Embryonic facial prominence (tissue), 1 donor: ENCODE measurements at regions not wholly inside any gene's neighbourhood (a gene's known extent, or its start where the extent isn't known, plus 50 kb on each side); places are given as distances from the start of the nearest gene placed in this dataset.
A peak's percentile ranks its signal among the peaks of the same experiment; 100 is the strongest.

Experiments
- DNase-seq: peaks from one replicate; pipeline ENCODE4 v3.0.0-alpha.2; 2016; ENCODE audit errors: extremely low spot score

DNA sequence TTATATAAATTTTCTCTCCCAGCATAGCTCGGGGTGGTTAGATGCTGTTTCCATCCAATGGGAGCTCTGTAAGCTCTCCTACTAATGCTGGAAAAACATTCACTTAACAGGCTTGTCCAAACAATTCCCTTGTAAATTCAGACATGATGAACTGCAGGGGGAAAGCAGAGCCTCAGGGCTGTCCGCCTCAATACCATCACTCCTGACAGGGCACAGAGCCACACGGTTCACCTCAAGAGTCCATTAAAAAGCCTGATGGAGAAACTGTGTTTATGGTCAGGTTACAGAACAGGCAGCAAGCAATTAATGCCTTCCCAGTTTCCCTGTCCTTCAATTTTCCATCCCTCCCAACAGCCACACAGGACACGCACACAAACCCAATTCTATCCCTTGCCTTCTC, 171.0 kb downstream of the BRINP2 start:
- no peak for DNase-seq

DNA sequence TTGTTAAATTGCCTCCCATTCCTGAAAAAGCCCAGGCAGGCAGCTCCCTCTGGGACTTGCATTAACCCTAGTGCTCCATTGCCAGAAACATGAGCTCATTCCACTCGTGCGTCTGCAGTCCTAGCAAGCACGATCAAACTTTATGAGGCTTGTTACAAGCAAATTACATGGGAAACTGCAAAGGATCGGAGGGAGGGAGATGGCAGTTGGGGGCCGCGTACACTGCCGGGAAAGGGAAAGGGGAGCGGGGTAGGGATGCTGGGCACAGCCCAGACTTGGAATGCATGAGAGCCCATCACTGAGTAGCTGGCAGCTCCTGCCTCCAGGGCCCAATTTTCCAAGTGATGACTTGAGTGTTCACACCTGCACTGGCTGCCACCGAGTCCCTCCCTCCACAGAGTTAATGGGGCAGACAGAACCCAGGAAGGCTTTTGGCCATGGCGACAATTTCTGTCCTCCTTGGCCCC, 169.9 kb downstream of the BRINP2 start:
- peak; percentile 22 for DNase-seq

DNA sequence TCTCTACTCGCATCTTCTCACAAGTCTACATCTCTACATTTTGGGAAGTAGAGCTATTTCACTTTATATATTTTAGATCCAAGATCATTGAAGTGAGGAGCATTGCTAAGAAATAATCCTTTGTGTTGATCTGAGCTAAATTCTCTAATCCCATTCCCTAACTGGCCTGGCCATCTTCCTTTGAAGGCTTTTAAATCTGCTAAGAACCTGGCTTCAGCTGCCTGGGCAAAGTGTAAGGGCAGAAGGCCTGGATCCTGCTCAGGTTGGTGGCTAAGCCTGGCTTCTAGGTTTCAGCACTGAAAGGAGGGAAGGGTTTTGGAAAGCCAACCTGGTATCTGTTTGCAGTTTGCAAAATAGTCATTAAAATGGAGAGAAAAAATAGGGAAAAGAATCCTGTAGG, 167.6 kb downstream of the BRINP2 start:
- no peak for DNase-seq

- no peak for DNase-seq
These were observed 164.1 kb downstream of the BRINP2 start for GRCh38 chr1:177334903-177335302.

DNA sequence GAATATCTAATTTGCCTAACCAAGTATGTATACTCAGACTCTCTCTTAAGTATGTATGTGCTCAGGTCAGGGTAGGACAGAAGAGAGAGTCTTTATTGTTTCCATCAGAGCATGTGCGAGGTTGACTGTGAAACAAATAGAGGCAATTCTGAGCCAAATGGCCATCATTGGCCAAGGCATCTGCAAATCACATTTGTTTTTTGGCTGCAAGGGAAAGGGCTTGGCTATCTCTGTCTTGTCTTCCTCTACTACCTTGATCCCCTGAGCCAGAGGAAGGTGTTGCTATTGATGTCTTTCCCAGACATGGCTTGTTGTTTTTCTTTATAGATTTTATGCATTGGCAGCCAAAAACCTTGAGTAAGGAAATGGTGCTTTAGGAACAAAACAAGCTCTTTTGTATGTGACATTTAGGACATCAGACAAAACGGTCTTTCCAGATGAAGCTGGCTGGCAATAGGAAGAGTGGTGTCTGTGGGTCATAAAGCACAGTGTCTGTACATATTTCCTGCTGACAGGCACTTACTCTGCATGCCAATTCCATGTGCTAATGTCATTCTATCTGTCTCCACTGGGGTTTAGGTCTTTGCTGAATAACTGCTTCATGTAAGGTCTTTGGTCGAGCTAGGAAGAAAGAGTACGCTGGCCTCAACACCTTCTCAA, 163.3 kb downstream of the BRINP2 start:
- no peak for DNase-seq
